ENCODE measurements at regions not wholly inside any gene's neighbourhood (a gene's known extent, or its start where the extent isn't known, plus 50 kb on each side); places are given as distances from the start of the nearest gene placed in this dataset.

DNA sequence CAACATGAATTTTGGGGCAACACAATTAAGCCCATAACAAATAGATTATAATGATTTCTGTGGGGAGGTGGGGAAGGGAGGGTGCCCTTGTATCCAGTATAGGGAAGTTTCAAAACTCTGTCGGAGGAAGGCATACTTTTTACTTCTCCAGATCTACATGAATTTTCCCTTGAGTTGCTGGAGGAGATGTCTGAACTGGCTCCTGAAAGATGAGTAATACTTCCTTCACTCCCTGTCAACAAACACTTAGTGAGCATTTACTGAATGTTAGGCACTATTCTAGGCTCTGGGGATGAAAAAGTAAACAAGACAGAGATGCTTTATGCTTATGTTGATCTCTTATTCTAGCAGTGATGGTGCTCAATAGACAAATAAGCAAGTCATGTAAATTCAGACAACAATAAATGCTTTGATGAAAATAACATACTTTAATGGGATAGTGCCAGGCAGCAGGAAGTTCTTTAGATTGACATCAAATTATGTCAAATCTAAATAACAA lies 197.9 kb upstream of the ANKH start:
- DNase-seq: no peak
- intact Hi-C loops (cut with DNase I; ENCODE audit: low total_unique reads): no loop called here
- TF ChIP-seq POLR2A (IDR thresholded peaks at IDR 0.05): no peak
- no peak for TF ChIP-seq POLR2AphosphoS5 (IDR thresholded peaks at IDR 0.05)
- TF ChIP-seq, protein P1, sequence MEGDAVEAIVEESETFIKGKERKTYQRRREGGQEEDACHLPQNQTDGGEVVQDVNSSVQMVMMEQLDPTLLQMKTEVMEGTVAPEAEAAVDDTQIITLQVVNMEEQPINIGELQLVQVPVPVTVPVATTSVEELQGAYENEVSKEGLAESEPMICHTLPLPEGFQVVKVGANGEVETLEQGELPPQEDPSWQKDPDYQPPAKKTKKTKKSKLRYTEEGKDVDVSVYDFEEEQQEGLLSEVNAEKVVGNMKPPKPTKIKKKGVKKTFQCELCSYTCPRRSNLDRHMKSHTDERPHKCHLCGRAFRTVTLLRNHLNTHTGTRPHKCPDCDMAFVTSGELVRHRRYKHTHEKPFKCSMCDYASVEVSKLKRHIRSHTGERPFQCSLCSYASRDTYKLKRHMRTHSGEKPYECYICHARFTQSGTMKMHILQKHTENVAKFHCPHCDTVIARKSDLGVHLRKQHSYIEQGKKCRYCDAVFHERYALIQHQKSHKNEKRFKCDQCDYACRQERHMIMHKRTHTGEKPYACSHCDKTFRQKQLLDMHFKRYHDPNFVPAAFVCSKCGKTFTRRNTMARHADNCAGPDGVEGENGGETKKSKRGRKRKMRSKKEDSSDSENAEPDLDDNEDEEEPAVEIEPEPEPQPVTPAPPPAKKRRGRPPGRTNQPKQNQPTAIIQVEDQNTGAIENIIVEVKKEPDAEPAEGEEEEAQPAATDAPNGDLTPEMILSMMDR (IDR thresholded peaks at IDR 0.05 in 8 of 11, conservative IDR thresholded peaks at IDR 0.05 in 3 of 11): no peak
- H3K4me1 ChIP-seq: no peaks in the 10 kb centered on the region
- H3K36me3 ChIP-seq: no peaks in the 10 kb centered on the region
- H3K4me3 ChIP-seq: no peak overlapping the region
- peaks cover 0 to 6% (median 0%) of the 10 kb centered on the region in 8 donors for H3K9me3 ChIP-seq
- 70 to 81% (median 74%) methylated on average over 1 of the region's 1 CpG for WGBS, 5 donors
- no peak overlapping the region for H3K27ac ChIP-seq
- no peaks in the 10 kb centered on the region for H3K27me3 ChIP-seq (replicated peaks in 1 of 7)

DNA sequence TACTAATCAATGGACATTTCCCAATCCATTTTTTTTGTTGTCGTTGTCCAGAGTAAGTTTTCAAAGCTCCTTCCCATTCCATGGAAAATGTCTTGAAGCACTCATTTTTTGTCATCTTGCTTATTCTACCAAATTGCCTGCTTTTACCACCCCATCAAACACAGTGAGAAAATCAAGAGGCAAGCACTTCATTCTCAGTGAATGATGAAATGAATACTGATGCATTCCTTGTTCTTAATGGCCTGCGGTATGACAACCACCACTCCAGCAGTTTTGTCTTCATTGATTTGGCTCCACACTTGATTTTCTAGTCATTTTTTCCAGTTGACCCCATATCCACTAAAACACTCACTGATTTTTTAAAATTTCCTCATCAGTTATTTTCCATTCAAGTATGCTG lies 193.5 kb upstream of the ANKH start:
- peaks cover 0 to 6% (median 0%) of the 10 kb centered on the region in 8 donors for H3K9me3 ChIP-seq
- TF ChIP-seq POLR2A (IDR thresholded peaks at IDR 0.05) (no peak), POLR2AphosphoS5 (IDR thresholded peaks at IDR 0.05) (no peak)
- TF ChIP-seq, protein P1 (IDR thresholded peaks at IDR 0.05 in 8 of 11, conservative IDR thresholded peaks at IDR 0.05 in 3 of 11): no peak
- intact Hi-C loops (cut with DNase I; ENCODE audit: low total_unique reads): no loop called here
- no peak overlapping the region for H3K27ac ChIP-seq
- DNase-seq: no peak
- H3K4me3 ChIP-seq: no peak overlapping the region
- H3K36me3 ChIP-seq: no peaks in the 10 kb centered on the region
- H3K4me1 ChIP-seq: no peaks in the 10 kb centered on the region
- H3K27me3 ChIP-seq (replicated peaks in 1 of 7): no peaks in the 10 kb centered on the region
- 59 to 64% (median 62%) methylated on average over 2 of the region's 2 CpGs for WGBS, 5 donors

DNA sequence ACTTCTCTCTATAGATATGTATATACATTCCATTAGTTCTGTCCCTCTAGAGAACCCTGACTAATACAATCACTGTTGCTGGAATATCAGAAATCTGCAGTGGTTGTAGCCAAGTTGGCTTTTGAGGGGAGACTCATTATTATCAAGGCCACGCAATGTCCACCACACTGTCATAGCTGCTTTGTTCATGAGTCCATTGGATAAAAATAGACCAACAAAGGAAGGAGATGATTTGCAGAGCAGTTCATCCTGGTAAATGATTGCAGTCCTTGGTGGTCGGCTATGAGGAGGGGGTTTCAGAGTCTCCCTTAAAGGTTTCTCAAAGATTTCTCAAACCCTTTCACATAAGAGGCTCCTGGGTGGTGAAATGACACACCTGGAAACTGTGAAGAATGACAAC lies 192.8 kb upstream of the ANKH start:
- WGBS, 5 donors: 49 to 85% (median 74%) methylated on average over 2 of the region's 2 CpGs
- Histone ChIP-seq H3K9me3 (peaks cover 0 to 6% (median 0%) of the 10 kb centered on the region in 8 donors), H3K36me3 (no peaks in the 10 kb centered on the region), H3K27me3 (replicated peaks in 1 of 7) (no peaks in the 10 kb centered on the region), H3K4me3 (no peak overlapping the region), H3K4me1 (no peaks in the 10 kb centered on the region), H3K27ac (no peak overlapping the region)
- no peak for DNase-seq
- intact Hi-C loops (cut with DNase I; ENCODE audit: low total_unique reads): no loop called here
- TF ChIP-seq, protein P1 (IDR thresholded peaks at IDR 0.05 in 8 of 11, conservative IDR thresholded peaks at IDR 0.05 in 3 of 11): no peak
- no peak for TF ChIP-seq POLR2A (IDR thresholded peaks at IDR 0.05)
- no peak for TF ChIP-seq POLR2AphosphoS5 (IDR thresholded peaks at IDR 0.05)

DNA sequence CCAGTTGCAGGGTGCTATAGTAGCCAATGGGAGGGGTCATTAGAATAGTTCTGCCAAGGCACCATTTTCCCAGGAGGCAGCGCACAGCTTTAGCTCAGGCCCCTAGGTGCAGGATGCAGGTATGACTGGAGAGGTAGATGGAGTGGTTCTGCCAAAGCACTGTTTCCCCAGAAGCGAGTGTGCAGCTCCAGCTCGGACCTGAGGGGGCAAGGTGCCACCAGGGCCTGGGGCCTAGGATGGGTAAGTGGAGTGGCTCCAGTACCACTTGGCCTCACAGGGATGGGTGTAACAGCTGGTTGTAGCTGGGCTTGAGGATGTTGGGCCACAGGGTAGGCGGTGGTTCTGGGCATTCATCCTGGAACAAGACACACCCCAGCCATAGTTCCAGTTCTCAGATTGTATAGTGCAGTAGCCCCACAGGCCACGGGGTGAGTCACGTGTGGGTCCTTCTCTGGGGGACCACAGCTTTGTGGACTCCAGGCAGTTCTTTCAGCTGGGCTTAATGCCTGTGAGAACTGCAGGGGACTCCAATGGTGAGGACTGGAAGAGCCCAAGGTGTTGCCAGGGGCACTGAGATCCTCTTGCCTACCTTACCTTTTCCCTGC lies 185.5 kb upstream of the ANKH start:
- H3K4me1 ChIP-seq: no peaks in the 10 kb centered on the region
- TF ChIP-seq, protein P1 (IDR thresholded peaks at IDR 0.05 in 8 of 11, conservative IDR thresholded peaks at IDR 0.05 in 3 of 11): no peak
- TF ChIP-seq POLR2A (IDR thresholded peaks at IDR 0.05) (no peak), POLR2AphosphoS5 (IDR thresholded peaks at IDR 0.05) (no peak)
- H3K9me3 ChIP-seq: peaks cover 0 to 5% (median 2%) of the 10 kb centered on the region in 8 donors
- DNase-seq: no peak
- intact Hi-C loops (cut with DNase I; ENCODE audit: low total_unique reads): no loop called here
- H3K27me3 ChIP-seq (replicated peaks in 1 of 7): peaks cover 0 to 14% (median 0%) of the 10 kb centered on the region in 7 donors
- 85 to 93% (median 89%) methylated on average over 4 to 6 of the region's 6 CpGs for WGBS, 5 donors
- no peaks in the 10 kb centered on the region for H3K36me3 ChIP-seq
- H3K4me3 ChIP-seq: no peak overlapping the region
- no peak overlapping the region for H3K27ac ChIP-seq

Measured in spleen (tissue), 11 donors.